Smooth muscle cell (in vitro differentiated cells): ENCODE measurements at regions not wholly inside any gene's neighbourhood (a gene's known extent, or its start where the extent isn't known, plus 50 kb on each side); places are given as distances from the start of the nearest gene placed in this dataset.

ENCODE experiments used
- DNase-seq: peaks from one replicate; lab custom pipeline; 2025; ENCODE audit not compliant: unreplicated experiment; lab: John Stamatoyannopoulos, UW
- H2AFZ ChIP-seq: fragments of 200-600 bp; sonication (generic); 2 replicates; pipeline ENCODE4 v1.6.0; 2016; ENCODE audit warnings: antibody characterized with exemption, low read depth, mild to moderate bottlenecking
- H3F3A ChIP-seq: fragments of 200-600 bp; sonication (generic); 2 replicates; pipeline ENCODE4 v1.6.0; 2017; ENCODE audit warnings: antibody characterized with exemption, low read depth
- H3K27ac ChIP-seq: fragments of 200-600 bp; sonication (generic); 2 replicates; pipeline ENCODE4 v1.5.1; 2016; ENCODE audit warnings: low read depth, mild to moderate bottlenecking
- H3K27me3 ChIP-seq: fragments of 200-600 bp; sonication (generic); 2 replicates; pipeline ENCODE4 v1.6.1; 2016; ENCODE audit warnings: low read depth, mild to moderate bottlenecking
- H3K36me3 ChIP-seq: fragments of 200-600 bp; sonication (generic); 2 replicates; pipeline ENCODE4 v1.5.1; 2016; ENCODE audit warnings: low read depth
- H3K4me1 ChIP-seq: fragments of 200-600 bp; sonication (generic); 2 replicates; pipeline ENCODE4 v1.5.1; 2016; ENCODE audit warnings: low read depth
- H3K4me2 ChIP-seq: fragments of 200-600 bp; sonication (generic); 2 replicates; pipeline ENCODE4 v1.6.0; 2016; ENCODE audit warnings: mild to moderate bottlenecking
- H3K4me3 ChIP-seq: fragments of 200-600 bp; sonication (generic); 2 replicates; pipeline ENCODE4 v1.5.1; 2016; ENCODE audit warnings: mild to moderate bottlenecking
- H3K79me2 ChIP-seq: fragments of 200-600 bp; sonication (generic); 2 replicates; pipeline ENCODE4 v1.6.0; 2016; ENCODE audit warnings: low read depth, mild to moderate bottlenecking
- H3K9ac ChIP-seq: fragments of 200-600 bp; sonication (generic); 2 replicates; pipeline ENCODE4 v1.6.0; 2016; ENCODE audit warnings: low read depth
- H3K9me3 ChIP-seq: fragments of 200-600 bp; sonication (generic); replicated peaks from 2 replicates; pipeline ENCODE4 v1.5.1; 2016; ENCODE audit warnings: low read depth
- H4K20me1 ChIP-seq: fragments of 200-600 bp; sonication (generic); 2 replicates; pipeline ENCODE4 v1.6.0; 2016; ENCODE audit warnings: low read depth
- WGBS: methylation state at CpG from one replicate; pipeline ENCODE4 v1.1.7; 2016; ENCODE audit warnings: low lambda C conversion rate; 5-methylcytosine and 5-hydroxymethylcytosine counted together
- TF ChIP-seq, protein P1 (sequence below): fragments of 200-600 bp; sonication (generic); IDR thresholded peaks from 2 replicates; pipeline ENCODE4 v1.5.1; 2017; ENCODE audit warnings: borderline replicate concordance, mild to moderate bottlenecking, antibody characterized with exemption; ENCODE audit not compliant: insufficient read depth, poor library complexity, severe bottlenecking

DNA sequence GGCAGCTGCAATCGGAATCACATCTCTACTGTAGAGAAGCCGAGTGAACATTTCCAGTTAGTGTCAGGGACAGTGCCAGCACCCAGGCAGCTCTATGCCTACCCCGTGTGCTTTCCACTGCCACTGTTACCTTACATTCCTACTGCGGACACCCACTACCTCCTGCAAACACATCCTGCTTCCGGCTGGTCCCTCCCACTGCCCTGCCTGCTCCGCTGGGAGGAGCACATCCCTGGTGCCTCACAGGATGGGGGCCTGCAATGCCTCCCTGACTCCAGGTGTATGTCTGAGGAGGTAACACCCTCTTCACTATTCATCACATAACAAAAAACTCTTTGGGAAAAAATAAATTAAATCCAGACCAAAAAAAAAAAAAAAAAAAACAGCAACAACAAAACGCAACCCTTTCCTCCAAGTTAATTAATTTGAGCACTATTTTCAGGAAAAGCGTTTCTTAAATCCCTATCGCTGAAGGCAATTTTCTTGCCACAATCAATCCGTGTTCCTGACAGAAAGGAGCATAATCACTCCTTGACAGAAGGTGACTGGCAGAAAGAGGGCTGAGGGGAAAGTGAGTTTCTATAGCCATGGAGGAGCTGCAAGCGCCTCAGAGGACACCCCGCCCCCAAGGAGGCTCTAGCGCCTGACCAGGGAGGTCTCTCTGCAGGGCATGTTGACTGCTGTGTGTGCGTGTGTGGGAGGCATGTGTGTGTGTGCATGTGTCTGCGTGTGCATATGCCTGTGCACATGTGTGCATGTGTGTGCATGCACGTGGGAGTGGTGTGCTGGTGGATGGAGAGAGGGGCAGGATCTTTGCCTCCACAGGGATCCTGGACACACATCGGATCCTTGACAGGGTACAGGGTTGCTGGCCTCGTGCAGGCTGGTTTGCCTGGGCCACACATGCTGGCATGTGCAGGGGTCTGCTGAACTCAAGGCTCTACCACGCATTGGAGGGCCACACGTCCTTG, 134.8 kb upstream of the NTM start:
- no peak for DNase-seq
- Histone ChIP-seq H3K27ac (no peak overlapping the region), H3K4me2 (no peak overlapping the region), H3K4me3 (no peak overlapping the region), H3K36me3 (no peaks in the 10 kb centered on the region), H3F3A (no peaks in the 10 kb centered on the region), H2AFZ (no peak overlapping the region), H4K20me1 (no peaks in the 10 kb centered on the region), H3K9ac (no peak overlapping the region), H3K27me3 (peaks cover 6% of the 10 kb centered on the region), H3K9me3 (no peaks in the 10 kb centered on the region), H3K4me1 (no peaks in the 10 kb centered on the region), H3K79me2 (no peaks in the 10 kb centered on the region)
- TF ChIP-seq, protein P1, sequence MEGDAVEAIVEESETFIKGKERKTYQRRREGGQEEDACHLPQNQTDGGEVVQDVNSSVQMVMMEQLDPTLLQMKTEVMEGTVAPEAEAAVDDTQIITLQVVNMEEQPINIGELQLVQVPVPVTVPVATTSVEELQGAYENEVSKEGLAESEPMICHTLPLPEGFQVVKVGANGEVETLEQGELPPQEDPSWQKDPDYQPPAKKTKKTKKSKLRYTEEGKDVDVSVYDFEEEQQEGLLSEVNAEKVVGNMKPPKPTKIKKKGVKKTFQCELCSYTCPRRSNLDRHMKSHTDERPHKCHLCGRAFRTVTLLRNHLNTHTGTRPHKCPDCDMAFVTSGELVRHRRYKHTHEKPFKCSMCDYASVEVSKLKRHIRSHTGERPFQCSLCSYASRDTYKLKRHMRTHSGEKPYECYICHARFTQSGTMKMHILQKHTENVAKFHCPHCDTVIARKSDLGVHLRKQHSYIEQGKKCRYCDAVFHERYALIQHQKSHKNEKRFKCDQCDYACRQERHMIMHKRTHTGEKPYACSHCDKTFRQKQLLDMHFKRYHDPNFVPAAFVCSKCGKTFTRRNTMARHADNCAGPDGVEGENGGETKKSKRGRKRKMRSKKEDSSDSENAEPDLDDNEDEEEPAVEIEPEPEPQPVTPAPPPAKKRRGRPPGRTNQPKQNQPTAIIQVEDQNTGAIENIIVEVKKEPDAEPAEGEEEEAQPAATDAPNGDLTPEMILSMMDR: no peak
- 84% methylated on average over 20 of the region's 20 CpGs for WGBS

- H2AFZ ChIP-seq: no peak overlapping the region
- 87% methylated on average over 7 of the region's 7 CpGs for WGBS
Measured at GRCh38 chr11:131240421-131240820, 130.0 kb upstream of the NTM start.

GRCh38 chr11:131242476-131243000, 127.9 kb upstream of the NTM start:
- Histone ChIP-seq H3K4me2 (no peak overlapping the region), H3K9ac (no peak overlapping the region), H3K27ac (no peak overlapping the region), H2AFZ (no peak overlapping the region), H3K79me2 (no peaks in the 10 kb centered on the region), H3K4me3 (no peak overlapping the region), H3F3A (no peaks in the 10 kb centered on the region), H4K20me1 (no peaks in the 10 kb centered on the region), H3K9me3 (no peaks in the 10 kb centered on the region), H3K4me1 (no peaks in the 10 kb centered on the region), H3K27me3 (peaks cover 30% of the 10 kb centered on the region), H3K36me3 (no peaks in the 10 kb centered on the region)
- DNase-seq: no peak
- TF ChIP-seq, protein P1: no peak
- WGBS: 92% methylated on average over 1 of the region's 1 CpG

More at GRCh38 chr11:131240421-131240820, 130.0 kb upstream of the NTM start:
- H4K20me1 ChIP-seq: no peaks in the 10 kb centered on the region
- no peaks in the 10 kb centered on the region for H3K36me3 ChIP-seq
- H3K27ac ChIP-seq: no peak overlapping the region
- TF ChIP-seq, protein P1: no peak
- no peak overlapping the region for H3K4me2 ChIP-seq
- H3K4me3 ChIP-seq: no peak overlapping the region
- H3F3A ChIP-seq: no peaks in the 10 kb centered on the region
- H3K9me3 ChIP-seq: no peaks in the 10 kb centered on the region
- H3K4me1 ChIP-seq: no peaks in the 10 kb centered on the region
- no peaks in the 10 kb centered on the region for H3K79me2 ChIP-seq
- DNase-seq: no peak
- no peak overlapping the region for H3K9ac ChIP-seq
- H3K27me3 ChIP-seq: peaks cover 9% of the 10 kb centered on the region
